Brain microvascular endothelial cell (primary cell): ENCODE measurements at regions not wholly inside any gene's neighbourhood (a gene's known extent, or its start where the extent isn't known, plus 50 kb on each side); places are given as distances from the start of the nearest gene placed in this dataset.
"Not testable (repeated sequence)": the region's sequence is repeated elsewhere in the genome, so short reads cannot be mapped to it uniquely, and the experiment has no call there.

Experiments used
- DNase-seq: peaks from one replicate; pipeline ENCODE4 v3.0.0-alpha.2; 2020
- H3K27ac ChIP-seq: fragments of 250-450 bp; sonication (Bioruptor Pico); 2 replicates; pipeline ENCODE4 v1.5.1; 2020; ENCODE audit warnings: mild to moderate bottlenecking, moderate library complexity
- H3K27me3 ChIP-seq: fragments of 250-450 bp; sonication (Bioruptor Pico); replicated peaks from 2 replicates; pipeline ENCODE4 v1.5.1; 2020; ENCODE audit warnings: mild to moderate bottlenecking
- H3K36me3 ChIP-seq: fragments of 250-450 bp; sonication (Bioruptor Pico); replicated peaks from 2 replicates; pipeline ENCODE4 v1.5.1; 2020; ENCODE audit warnings: mild to moderate bottlenecking
- H3K4me3 ChIP-seq: 2 replicates; pipeline ENCODE4 v1.5.1; 2011; ENCODE audit warnings: low read depth, mild to moderate bottlenecking, control low read depth, low read length, moderate library complexity
- in situ Hi-C: cut with HindIII; loops from 2 replicates; pipeline ENCODE4 v1.10.0; 2017; ENCODE audit warnings: low sequenced_read_pairs, low pct_ligation_motif_present
- TF ChIP-seq, protein P1 (sequence below): IDR thresholded peaks from 2 replicates; pipeline ENCODE4 v1.5.1; 2011; ENCODE audit warnings: low read depth, mild to moderate bottlenecking, moderate library complexity, low read length, control low read depth, inconsistent platforms; ENCODE audit errors: missing control alignments

DNA sequence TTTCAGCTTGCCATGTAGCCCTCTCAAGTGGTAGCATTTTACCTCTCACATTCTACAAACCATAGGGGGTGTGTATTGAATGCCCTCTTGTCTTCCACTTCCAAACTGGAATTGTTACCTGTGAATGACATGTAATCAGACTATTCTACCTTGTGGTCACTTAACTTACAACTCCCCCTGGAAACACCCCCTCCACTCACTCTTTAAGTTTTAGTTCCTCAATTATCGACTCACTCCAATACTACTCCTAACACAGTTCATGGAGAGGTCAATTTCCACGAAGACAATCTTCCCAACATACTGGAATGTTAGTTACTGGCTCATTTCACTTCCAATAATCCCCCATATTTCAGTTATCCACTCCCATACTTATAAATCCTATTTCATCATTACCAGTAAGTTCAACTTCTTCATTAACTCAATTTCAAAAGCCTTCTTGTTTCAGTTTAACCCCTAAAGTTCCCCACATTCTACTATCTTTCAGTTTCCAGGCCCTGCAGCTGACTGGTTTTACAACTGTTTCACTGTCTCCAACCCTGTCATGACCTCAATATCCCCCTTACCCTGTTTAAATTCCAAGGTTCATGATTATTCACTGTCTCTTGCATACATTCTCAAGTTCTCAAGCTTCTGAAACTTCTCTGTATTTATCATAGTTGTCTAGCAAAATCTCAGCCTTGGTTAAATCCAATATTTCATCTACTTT lies 92.5 kb downstream of the C11orf87 start:
- Histone ChIP-seq H3K36me3 (no peaks in the 10 kb centered on the region), H3K4me3 (no peak overlapping the region), H3K27me3 (no peaks in the 10 kb centered on the region), H3K27ac (no peak overlapping the region)
- in situ Hi-C loops = no loop called here
- TF ChIP-seq, protein P1, sequence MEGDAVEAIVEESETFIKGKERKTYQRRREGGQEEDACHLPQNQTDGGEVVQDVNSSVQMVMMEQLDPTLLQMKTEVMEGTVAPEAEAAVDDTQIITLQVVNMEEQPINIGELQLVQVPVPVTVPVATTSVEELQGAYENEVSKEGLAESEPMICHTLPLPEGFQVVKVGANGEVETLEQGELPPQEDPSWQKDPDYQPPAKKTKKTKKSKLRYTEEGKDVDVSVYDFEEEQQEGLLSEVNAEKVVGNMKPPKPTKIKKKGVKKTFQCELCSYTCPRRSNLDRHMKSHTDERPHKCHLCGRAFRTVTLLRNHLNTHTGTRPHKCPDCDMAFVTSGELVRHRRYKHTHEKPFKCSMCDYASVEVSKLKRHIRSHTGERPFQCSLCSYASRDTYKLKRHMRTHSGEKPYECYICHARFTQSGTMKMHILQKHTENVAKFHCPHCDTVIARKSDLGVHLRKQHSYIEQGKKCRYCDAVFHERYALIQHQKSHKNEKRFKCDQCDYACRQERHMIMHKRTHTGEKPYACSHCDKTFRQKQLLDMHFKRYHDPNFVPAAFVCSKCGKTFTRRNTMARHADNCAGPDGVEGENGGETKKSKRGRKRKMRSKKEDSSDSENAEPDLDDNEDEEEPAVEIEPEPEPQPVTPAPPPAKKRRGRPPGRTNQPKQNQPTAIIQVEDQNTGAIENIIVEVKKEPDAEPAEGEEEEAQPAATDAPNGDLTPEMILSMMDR = no peak
- no peak for DNase-seq

- in situ Hi-C loops = no loop called here
- Histone ChIP-seq H3K27ac (no peak overlapping the region), H3K36me3 (no peaks in the 10 kb centered on the region), H3K4me3 (no peak overlapping the region), H3K27me3 (no peaks in the 10 kb centered on the region)
- TF ChIP-seq, protein P1 = no peak
- no peak for DNase-seq
Measured at GRCh38 chr11:109519253-109519652, 97.3 kb downstream of the C11orf87 start.

DNA sequence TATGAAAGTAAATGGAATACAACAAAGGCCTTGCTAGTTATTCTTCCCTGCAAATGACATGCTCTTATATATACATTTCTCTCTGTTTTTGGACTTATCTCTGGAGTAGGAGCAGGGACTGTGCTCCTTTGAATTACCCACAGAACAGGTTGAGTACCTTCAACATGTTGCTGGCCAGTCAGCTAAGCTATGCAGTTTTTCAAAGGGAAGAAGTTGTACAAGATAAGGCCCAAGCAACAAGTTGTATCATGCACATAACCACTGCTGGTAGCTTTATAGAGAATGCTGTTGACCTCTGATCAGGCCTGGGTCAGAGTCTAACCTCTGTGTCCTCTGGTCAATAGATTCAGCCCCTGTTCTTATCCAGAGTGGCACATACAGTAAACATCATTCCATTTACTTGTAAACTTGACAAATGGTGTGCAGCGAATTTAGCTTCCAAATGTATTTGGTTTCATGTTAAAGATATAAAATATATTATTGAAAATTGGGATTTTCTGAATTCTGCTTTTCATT lies 99.6 kb downstream of the C11orf87 start:
- Histone ChIP-seq H3K27me3 (no peaks in the 10 kb centered on the region), H3K4me3 (no peak overlapping the region), H3K27ac (no peak overlapping the region), H3K36me3 (no peaks in the 10 kb centered on the region)
- DNase-seq = no peak
- in situ Hi-C loops = no loop called here
- TF ChIP-seq, protein P1 = no peak

DNA sequence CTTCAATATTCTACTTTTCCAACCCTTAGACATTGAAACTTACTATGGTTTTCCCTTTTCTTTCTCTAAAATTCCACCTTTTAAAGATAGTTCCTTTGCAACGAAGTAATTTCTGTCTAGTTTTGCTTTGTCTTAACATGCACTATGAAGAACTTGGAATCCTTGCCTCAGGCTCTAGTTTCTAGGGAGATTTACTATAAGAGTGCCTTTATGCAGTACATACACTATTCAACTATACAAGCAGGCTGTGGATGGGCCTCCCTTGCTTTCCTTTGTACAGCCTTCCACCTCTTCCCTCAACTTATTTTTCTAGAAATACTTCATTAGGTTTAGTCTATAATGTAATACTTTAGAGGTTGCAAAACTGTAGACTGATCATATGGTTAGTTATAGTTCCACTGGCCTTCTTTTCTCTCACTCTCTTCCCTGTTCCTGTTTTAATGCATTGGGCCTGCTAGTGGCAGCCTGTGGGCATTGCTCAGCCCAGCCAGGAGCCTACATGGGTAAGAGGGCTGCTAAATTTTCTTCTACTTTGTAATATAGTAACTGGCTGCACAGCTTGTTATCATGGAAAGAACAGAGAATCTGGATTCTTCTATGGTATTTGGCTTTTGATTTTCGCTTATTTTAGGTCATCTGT lies 100.2 kb downstream of the C11orf87 start:
- no peak overlapping the region for H3K4me3 ChIP-seq
- no peak for DNase-seq
- no peaks in the 10 kb centered on the region for H3K27me3 ChIP-seq
- no peak overlapping the region for H3K27ac ChIP-seq
- TF ChIP-seq, protein P1 = no peak
- no peaks in the 10 kb centered on the region for H3K36me3 ChIP-seq
- in situ Hi-C loops = no loop called here

DNA sequence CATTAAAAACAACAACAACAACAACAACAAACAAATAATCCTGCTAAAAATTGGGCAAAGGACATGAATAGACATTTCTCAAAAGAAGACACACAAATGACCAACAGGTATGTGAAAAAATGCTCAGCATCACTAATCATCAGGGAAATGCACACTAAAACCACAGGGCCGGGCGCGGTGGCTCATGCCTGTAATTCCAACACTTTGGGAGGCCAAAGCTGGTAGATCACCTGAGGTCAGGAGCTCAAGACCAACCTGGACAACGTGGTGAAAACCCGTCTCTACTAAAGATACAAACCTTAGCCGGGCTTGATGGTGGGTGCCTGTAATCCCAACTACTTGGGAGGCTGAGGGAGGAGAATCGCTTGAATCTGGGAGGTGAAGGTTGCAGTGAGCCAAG lies 103.6 kb downstream of the C11orf87 start:
- H3K27me3 ChIP-seq, DNase-seq, in situ Hi-C loops, H3K27ac ChIP-seq, H3K4me3 ChIP-seq, H3K36me3 ChIP-seq: not testable (repeated sequence)

DNA sequence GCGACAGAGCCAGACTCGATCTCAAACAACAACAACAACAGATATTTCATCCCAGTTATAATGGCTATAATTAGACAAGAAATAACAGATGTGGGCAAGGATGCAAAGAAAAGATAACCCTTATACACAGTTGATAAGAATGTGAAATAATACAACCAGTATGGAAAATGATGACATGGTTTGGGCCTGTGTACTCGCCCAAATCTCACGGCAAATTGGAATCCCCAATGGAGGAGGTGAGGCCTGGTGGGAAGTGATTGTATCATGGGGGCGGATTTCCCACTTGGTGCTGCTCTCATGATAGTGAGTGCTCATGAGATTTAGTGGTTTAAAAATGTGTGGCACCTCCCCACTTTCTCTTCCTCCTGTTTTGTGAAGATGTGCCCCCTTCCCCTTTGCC lies 104.1 kb downstream of the C11orf87 start:
- Histone ChIP-seq H3K27ac (no peak overlapping the region), H3K27me3 (no peaks in the 10 kb centered on the region), H3K36me3 (no peaks in the 10 kb centered on the region), H3K4me3 (no peak overlapping the region)
- TF ChIP-seq, protein P1 = no peak
- DNase-seq = no peak
- in situ Hi-C loops = no loop called here
